DOHH2 (cell line): ENCODE measurements at regions not wholly inside any gene's neighbourhood (a gene's known extent, or its start where the extent isn't known, plus 50 kb on each side); places are given as distances from the start of the nearest gene placed in this dataset.

Source experiments
- H3F3A ChIP-seq: fragments of 200-600 bp; sonication (generic), shearing (Covaris generic); 2 replicates; pipeline ENCODE4 v1.6.0; 2016; ENCODE audit warnings: antibody characterized with exemption, mild to moderate bottlenecking; ENCODE audit not compliant: control insufficient read depth, insufficient read depth
- H3K27ac ChIP-seq: fragments of 200-600 bp; sonication (generic); 2 replicates; pipeline ENCODE4 v1.5.1; 2014; ENCODE audit warnings: low read depth, mild to moderate bottlenecking, low read length, moderate library complexity
- H3K27me3 ChIP-seq: fragments of 200-600 bp; sonication (generic); 2 replicates; pipeline ENCODE4 v1.6.1; 2014; ENCODE audit warnings: mild to moderate bottlenecking, low read length, mixed read lengths; ENCODE audit not compliant: control insufficient read depth
- H3K36me3 ChIP-seq: fragments of 200-600 bp; sonication (generic); 2 replicates; pipeline ENCODE4 v1.6.1; 2014; ENCODE audit warnings: mild to moderate bottlenecking, low read length, moderate library complexity, mixed read lengths; ENCODE audit not compliant: control insufficient read depth
- H3K4me1 ChIP-seq: fragments of 200-600 bp; sonication (generic); 2 replicates; pipeline ENCODE4 v1.6.1; 2014; ENCODE audit warnings: mild to moderate bottlenecking, low read length, mixed read lengths; ENCODE audit not compliant: control insufficient read depth
- H3K4me2 ChIP-seq: fragments of 200-600 bp; sonication (generic); 2 replicates; pipeline ENCODE4 v1.6.0; 2014; ENCODE audit warnings: mild to moderate bottlenecking, low read length, moderate library complexity
- H3K4me3 ChIP-seq: fragments of 200-600 bp; sonication (generic); 2 replicates; pipeline ENCODE4 v1.5.1; 2014; ENCODE audit warnings: mild to moderate bottlenecking, low read length, mixed read lengths
- H3K79me2 ChIP-seq: fragments of 200-600 bp; sonication (generic); 2 replicates; pipeline ENCODE4 v1.6.1; 2014; ENCODE audit warnings: mild to moderate bottlenecking, low read length, mixed read lengths; ENCODE audit not compliant: control insufficient read depth
- H3K9me2 ChIP-seq: fragments of 200-600 bp; sonication (generic); replicated peaks from 2 replicates; pipeline ENCODE4 v1.6.1; 2014; ENCODE audit warnings: mild to moderate bottlenecking, low read length, mixed read lengths; ENCODE audit not compliant: control insufficient read depth
- H3K9me3 ChIP-seq: fragments of 200-600 bp; sonication (generic); 2 replicates; pipeline ENCODE4 v1.6.1; 2014; ENCODE audit warnings: antibody characterized with exemption, low read length, mixed read lengths; ENCODE audit not compliant: control insufficient read depth, insufficient read depth
- H4K20me1 ChIP-seq: fragments of 200-600 bp; sonication (generic); 2 replicates; pipeline ENCODE4 v1.6.0; 2014; ENCODE audit warnings: low read depth, mild to moderate bottlenecking, antibody characterized with exemption, low read length, moderate library complexity; ENCODE audit not compliant: control insufficient read depth, insufficient read depth
- CTCF ChIP-seq: fragments of 200-600 bp; sonication (generic); IDR thresholded peaks from one replicate; pipeline ENCODE4 v1.5.1; 2014; ENCODE audit warnings: antibody characterized with exemption, mild to moderate bottlenecking, low read depth, low read length; ENCODE audit not compliant: poor library complexity, severe bottlenecking
- EZH2phosphoT487 ChIP-seq: fragments of 200-600 bp; sonication (generic); IDR thresholded peaks from 2 replicates; pipeline ENCODE4 v1.6.1; 2017; ENCODE audit warnings: borderline replicate concordance, mild to moderate bottlenecking, antibody characterized with exemption, low read length, moderate library complexity, mixed read lengths

- Histone ChIP-seq H3K9me2 (no peaks in the 10 kb centered on the region), H3K4me1 (no peaks in the 10 kb centered on the region), H3K79me2 (no peaks in the 10 kb centered on the region), H3F3A (no peaks in the 10 kb centered on the region), H3K4me2 (no peak overlapping the region), H3K36me3 (no peaks in the 10 kb centered on the region), H3K27ac (no peak overlapping the region), H3K27me3 (no peaks in the 10 kb centered on the region), H3K4me3 (no peak overlapping the region), H3K9me3 (no peaks in the 10 kb centered on the region), H4K20me1 (no peaks in the 10 kb centered on the region)
- TF ChIP-seq CTCF (no peak), EZH2phosphoT487 (no peak)
These were observed 526.8 kb downstream of the VGLL3 start for GRCh38 chr3:86464180-86464579.

- H3K27me3 ChIP-seq, result no peaks in the 10 kb centered on the region
- no peaks in the 10 kb centered on the region for H3K9me3 ChIP-seq
- H3F3A ChIP-seq, result no peaks in the 10 kb centered on the region
- H3K4me2 ChIP-seq, result no peak overlapping the region
- H3K36me3 ChIP-seq, result no peaks in the 10 kb centered on the region
- no peak overlapping the region for H3K4me3 ChIP-seq
- H3K79me2 ChIP-seq, result no peaks in the 10 kb centered on the region
- H4K20me1 ChIP-seq, result no peaks in the 10 kb centered on the region
- no peaks in the 10 kb centered on the region for H3K4me1 ChIP-seq
- H3K27ac ChIP-seq, result no peak overlapping the region
- no peaks in the 10 kb centered on the region for H3K9me2 ChIP-seq
- TF ChIP-seq CTCF (no peak), EZH2phosphoT487 (no peak)
These were observed 539.2 kb downstream of the VGLL3 start for GRCh38 chr3:86451749-86452148.

- no peaks in the 10 kb centered on the region for H3K36me3 ChIP-seq
- TF ChIP-seq CTCF (no peak), EZH2phosphoT487 (no peak)
- no peak overlapping the region for H3K4me3 ChIP-seq
- no peak overlapping the region for H3K27ac ChIP-seq
- H3K9me2 ChIP-seq, result no peaks in the 10 kb centered on the region
- no peaks in the 10 kb centered on the region for H3K27me3 ChIP-seq
- no peaks in the 10 kb centered on the region for H3F3A ChIP-seq
- H3K4me1 ChIP-seq, result no peaks in the 10 kb centered on the region
- no peaks in the 10 kb centered on the region for H3K79me2 ChIP-seq
- no peaks in the 10 kb centered on the region for H4K20me1 ChIP-seq
- H3K4me2 ChIP-seq, result no peak overlapping the region
- no peaks in the 10 kb centered on the region for H3K9me3 ChIP-seq
These were observed 552.4 kb downstream of the VGLL3 start for GRCh38 chr3:86438544-86438943.

GRCh38 chr3:86427343-86427742 lies 563.6 kb downstream of the VGLL3 start:
- Histone ChIP-seq H3K27ac (no peak overlapping the region), H3K4me2 (no peak overlapping the region), H3K9me3 (no peaks in the 10 kb centered on the region), H3K79me2 (no peaks in the 10 kb centered on the region), H3K27me3 (no peaks in the 10 kb centered on the region), H3K36me3 (no peaks in the 10 kb centered on the region), H3K4me3 (no peak overlapping the region), H3F3A (no peaks in the 10 kb centered on the region), H3K9me2 (no peaks in the 10 kb centered on the region), H3K4me1 (no peaks in the 10 kb centered on the region), H4K20me1 (no peaks in the 10 kb centered on the region)
- no peak for TF ChIP-seq CTCF
- no peak for TF ChIP-seq EZH2phosphoT487
